Esophagus squamous epithelium (tissue), 4 donors: ENCODE measurements at regions not wholly inside any gene's neighbourhood (a gene's known extent, or its start where the extent isn't known, plus 50 kb on each side); places are given as distances from the start of the nearest gene placed in this dataset.

Experiments used
- CTCF ChIP-seq, 6 experiments: fragments of 450-650 bp in 4 of 6; fragments of 200-600 bp in 2 of 6; sonication (generic) in 2 of 6; IDR thresholded peaks; one replicate each; pipeline ENCODE4 v1.5.1; 2016 to 2019; ENCODE audit warnings: antibody characterized with exemption in 6 of 6, mild to moderate bottlenecking in 4 of 6, moderate library complexity in 4 of 6
- POLR2A ChIP-seq, 4 donors: fragments of 450-650 bp; IDR thresholded peaks; one replicate each; pipeline ENCODE4 v1.6.1; 2017; ENCODE audit warnings: antibody characterized with exemption in 4 of 4, mild to moderate bottlenecking in 4 of 4, moderate library complexity in 3 of 4

- TF ChIP-seq CTCF (IDR thresholded peaks at IDR 0.05), result no peak
- TF ChIP-seq POLR2A (IDR thresholded peaks at IDR 0.05), result no peak
These were observed 82.5 kb upstream of the ATF3 start for GRCh38 chr1:212526111-212526491.
